Rectal smooth muscle tissue (tissue), 1 donor: ENCODE measurements at regions not wholly inside any gene's neighbourhood (a gene's known extent, or its start where the extent isn't known, plus 50 kb on each side); places are given as distances from the start of the nearest gene placed in this dataset.
"Not testable (repeated sequence)": the region's sequence is repeated elsewhere in the genome, so short reads cannot be mapped to it uniquely, and the experiment has no call there.

ENCODE experiments used
- H3K27ac ChIP-seq: one replicate; pipeline ENCODE4 v1.7.0; 2013; ENCODE audit warnings: low read depth, low read length, inconsistent platforms
- H3K27me3 ChIP-seq: one replicate; pipeline ENCODE4 v1.7.0; 2013; ENCODE audit warnings: low read length; ENCODE audit not compliant: control insufficient read depth, insufficient read depth
- H3K36me3 ChIP-seq: one replicate; pipeline ENCODE4 v1.7.0; 2013; ENCODE audit warnings: low read length; ENCODE audit not compliant: control insufficient read depth, insufficient read depth
- H3K4me1 ChIP-seq: one replicate; pipeline ENCODE4 v1.7.0; 2013; ENCODE audit warnings: low read length; ENCODE audit not compliant: control insufficient read depth, insufficient read depth
- H3K4me3 ChIP-seq: one replicate; pipeline ENCODE4 v1.7.0; 2013; ENCODE audit warnings: low read length
- H3K9ac ChIP-seq: one replicate; pipeline ENCODE4 v1.7.0; 2013; ENCODE audit warnings: low read length

- no peak overlapping the region for H3K4me3 ChIP-seq
- H3K36me3 ChIP-seq = no peaks in the 10 kb centered on the region
- H3K4me1 ChIP-seq = no peaks in the 10 kb centered on the region
- no peak overlapping the region for H3K27ac ChIP-seq
- H3K27me3 ChIP-seq = no peaks in the 10 kb centered on the region
- no peak overlapping the region for H3K9ac ChIP-seq
Observed at GRCh38 chr1:239139801-239140200, 246.6 kb upstream of the CHRM3 start.

GRCh38 chr1:239128541-239128940 lies 257.8 kb upstream of the CHRM3 start:
- Histone ChIP-seq H3K4me3 (no peak overlapping the region), H3K36me3 (no peaks in the 10 kb centered on the region), H3K4me1 (no peaks in the 10 kb centered on the region), H3K9ac (no peak overlapping the region), H3K27ac (no peak overlapping the region), H3K27me3 (no peaks in the 10 kb centered on the region)

- H3K36me3 ChIP-seq = no peaks in the 10 kb centered on the region
- no peak overlapping the region for H3K4me3 ChIP-seq
- H3K27ac ChIP-seq = no peak overlapping the region
Observed at GRCh38 chr1:239126884-239127283, 259.5 kb upstream of the CHRM3 start.

GRCh38 chr1:239125893-239126292 lies 260.5 kb upstream of the CHRM3 start:
- no peak overlapping the region for H3K27ac ChIP-seq

More at GRCh38 chr1:239126884-239127283, 259.5 kb upstream of the CHRM3 start:
- no peaks in the 10 kb centered on the region for H3K27me3 ChIP-seq
- no peaks in the 10 kb centered on the region for H3K4me1 ChIP-seq
- H3K9ac ChIP-seq = no peak overlapping the region

GRCh38 chr1:239125027-239125426 lies 261.3 kb upstream of the CHRM3 start:
- H3K4me3 ChIP-seq = no peak overlapping the region
- no peak overlapping the region for H3K9ac ChIP-seq
- H3K27me3 ChIP-seq = no peaks in the 10 kb centered on the region
- no peak overlapping the region for H3K27ac ChIP-seq
- no peaks in the 10 kb centered on the region for H3K4me1 ChIP-seq
- H3K36me3 ChIP-seq = no peaks in the 10 kb centered on the region

More at GRCh38 chr1:239125893-239126292, 260.5 kb upstream of the CHRM3 start:
- no peak overlapping the region for H3K9ac ChIP-seq
- H3K27me3 ChIP-seq = no peaks in the 10 kb centered on the region
- H3K4me3 ChIP-seq = no peak overlapping the region
- H3K36me3 ChIP-seq = no peaks in the 10 kb centered on the region
- no peaks in the 10 kb centered on the region for H3K4me1 ChIP-seq

GRCh38 chr1:239123260-239123659 lies 263.1 kb upstream of the CHRM3 start:
- Histone ChIP-seq H3K4me3 (no peak overlapping the region), H3K36me3 (no peaks in the 10 kb centered on the region), H3K9ac (no peak overlapping the region), H3K27me3 (no peaks in the 10 kb centered on the region), H3K4me1 (no peaks in the 10 kb centered on the region), H3K27ac (no peak overlapping the region)

- H3K4me3 ChIP-seq = no peak overlapping the region
- H3K9ac ChIP-seq = no peak overlapping the region
- H3K4me1 ChIP-seq = no peaks in the 10 kb centered on the region
- no peaks in the 10 kb centered on the region for H3K27me3 ChIP-seq
- H3K27ac ChIP-seq = no peak overlapping the region
- H3K36me3 ChIP-seq = no peaks in the 10 kb centered on the region
Observed at GRCh38 chr1:239112101-239112935, 274.1 kb upstream of the CHRM3 start.

- Histone ChIP-seq H3K27ac (no peak overlapping the region), H3K9ac (no peak overlapping the region), H3K4me1 (no peaks in the 10 kb centered on the region), H3K4me3 (no peak overlapping the region), H3K36me3 (no peaks in the 10 kb centered on the region), H3K27me3 (no peaks in the 10 kb centered on the region)
Observed at GRCh38 chr1:239107676-239108075, 278.7 kb upstream of the CHRM3 start.

GRCh38 chr1:239106689-239107088 lies 279.7 kb upstream of the CHRM3 start:
- H3K27ac ChIP-seq, H3K4me1 ChIP-seq, H3K36me3 ChIP-seq, H3K9ac ChIP-seq, H3K27me3 ChIP-seq, H3K4me3 ChIP-seq: not testable (repeated sequence)

GRCh38 chr1:239098400-239099037 lies 287.8 kb upstream of the CHRM3 start:
- H3K36me3 ChIP-seq = no peaks in the 10 kb centered on the region
- H3K4me1 ChIP-seq = no peaks in the 10 kb centered on the region
- no peak overlapping the region for H3K27ac ChIP-seq
- H3K27me3 ChIP-seq = no peaks in the 10 kb centered on the region
- H3K4me3 ChIP-seq = no peak overlapping the region
- H3K9ac ChIP-seq = no peak overlapping the region

- no peak overlapping the region for H3K9ac ChIP-seq
- H3K27ac ChIP-seq = no peak overlapping the region
- no peaks in the 10 kb centered on the region for H3K27me3 ChIP-seq
- no peaks in the 10 kb centered on the region for H3K4me1 ChIP-seq
- H3K4me3 ChIP-seq = no peak overlapping the region
- H3K36me3 ChIP-seq = no peaks in the 10 kb centered on the region
Observed at GRCh38 chr1:239091537-239091936, 294.8 kb upstream of the CHRM3 start.

GRCh38 chr1:239084459-239085080 lies 301.8 kb upstream of the CHRM3 start:
- H3K9ac ChIP-seq = no peak overlapping the region
- H3K4me1 ChIP-seq = no peaks in the 10 kb centered on the region
- no peaks in the 10 kb centered on the region for H3K36me3 ChIP-seq
- no peak overlapping the region for H3K4me3 ChIP-seq
- no peaks in the 10 kb centered on the region for H3K27me3 ChIP-seq
- no peak overlapping the region for H3K27ac ChIP-seq
